ENCODE measurements at regions not wholly inside any gene's neighbourhood (a gene's known extent, or its start where the extent isn't known, plus 50 kb on each side); places are given as distances from the start of the nearest gene placed in this dataset.

- no peak overlapping the region for H3K27ac ChIP-seq (ENCODE audit: low read depth, low read length)
- no peaks in the 10 kb centered on the region for H3K79me2 ChIP-seq (ENCODE audit: insufficient read depth, low read length)
- H3K9me2 ChIP-seq (replicated peaks; ENCODE audit: insufficient read depth, low read length), result no peaks in the 10 kb centered on the region
- no peaks in the 10 kb centered on the region for H3K9me3 ChIP-seq (ENCODE audit: insufficient read depth, low read length)
- no peak overlapping the region for H3K4me3 ChIP-seq (ENCODE audit: insufficient read depth, low read length, poor library complexity, severe bottlenecking)
- no peak overlapping the region for H3K9ac ChIP-seq (ENCODE audit: low read length)
- TF ChIP-seq CTCF (IDR thresholded peaks at IDR 0.05; ENCODE audit: insufficient read depth, low read length, poor library complexity, severe bottlenecking), result no peak
- TF ChIP-seq EZH2phosphoT487 (conservative IDR thresholded peaks at IDR 0.05; ENCODE audit: low read length), result no peak
- H2AFZ ChIP-seq (ENCODE audit: low read depth, low read length, severe bottlenecking), result no peak overlapping the region
- H3F3A ChIP-seq (ENCODE audit: insufficient read depth), result no peaks in the 10 kb centered on the region
- H3K27me3 ChIP-seq (ENCODE audit: low read length), result no peaks in the 10 kb centered on the region
- H4K20me1 ChIP-seq (ENCODE audit: low read depth, low read length), result no peaks in the 10 kb centered on the region
- no peak overlapping the region for H3K4me2 ChIP-seq (ENCODE audit: low read depth, low read length, poor library complexity, severe bottlenecking)
- H3K36me3 ChIP-seq (ENCODE audit: low read length), result no peaks in the 10 kb centered on the region
Observed at GRCh38 chr12:125220404-125221273, 155.4 kb downstream of the AACS start.

- no peak overlapping the region for H3K27ac ChIP-seq (ENCODE audit: low read depth, low read length)
- H3K36me3 ChIP-seq (ENCODE audit: low read length), result no peaks in the 10 kb centered on the region
- H3K4me3 ChIP-seq (ENCODE audit: insufficient read depth, low read length, poor library complexity, severe bottlenecking), result no peak overlapping the region
- no peaks in the 10 kb centered on the region for H3K27me3 ChIP-seq (ENCODE audit: low read length)
- H3F3A ChIP-seq (ENCODE audit: insufficient read depth), result no peaks in the 10 kb centered on the region
- H3K9me3 ChIP-seq (ENCODE audit: insufficient read depth, low read length), result no peaks in the 10 kb centered on the region
- H3K4me2 ChIP-seq (ENCODE audit: low read depth, low read length, poor library complexity, severe bottlenecking), result no peak overlapping the region
- H3K9me2 ChIP-seq (replicated peaks; ENCODE audit: insufficient read depth, low read length), result no peaks in the 10 kb centered on the region
- no peaks in the 10 kb centered on the region for H4K20me1 ChIP-seq (ENCODE audit: low read depth, low read length)
- no peak overlapping the region for H2AFZ ChIP-seq (ENCODE audit: low read depth, low read length, severe bottlenecking)
- H3K79me2 ChIP-seq (ENCODE audit: insufficient read depth, low read length), result no peaks in the 10 kb centered on the region
- TF ChIP-seq CTCF (IDR thresholded peaks at IDR 0.05; ENCODE audit: insufficient read depth, low read length, poor library complexity, severe bottlenecking) (no peak), EZH2phosphoT487 (conservative IDR thresholded peaks at IDR 0.05; ENCODE audit: low read length) (no peak)
- H3K9ac ChIP-seq (ENCODE audit: low read length), result no peak overlapping the region
Observed at GRCh38 chr12:125221602-125222001, 156.4 kb downstream of the AACS start.

GRCh38 chr12:125222876-125223275, 157.6 kb downstream of the AACS start:
- Histone ChIP-seq H3K27ac (ENCODE audit: low read depth, low read length) (no peak overlapping the region), H3K9ac (ENCODE audit: low read length) (no peak overlapping the region)
- TF ChIP-seq CTCF (IDR thresholded peaks at IDR 0.05; ENCODE audit: insufficient read depth, low read length, poor library complexity, severe bottlenecking), result no peak
- TF ChIP-seq EZH2phosphoT487 (conservative IDR thresholded peaks at IDR 0.05; ENCODE audit: low read length), result no peak

More at GRCh38 chr12:125222876-125223275, 157.6 kb downstream of the AACS start:
- Histone ChIP-seq H3K79me2 (ENCODE audit: insufficient read depth, low read length) (no peaks in the 10 kb centered on the region), H3K9me2 (replicated peaks; ENCODE audit: insufficient read depth, low read length) (no peaks in the 10 kb centered on the region), H3K9me3 (ENCODE audit: insufficient read depth, low read length) (no peaks in the 10 kb centered on the region), H4K20me1 (ENCODE audit: low read depth, low read length) (no peaks in the 10 kb centered on the region), H3K36me3 (ENCODE audit: low read length) (no peaks in the 10 kb centered on the region), H3F3A (ENCODE audit: insufficient read depth) (no peaks in the 10 kb centered on the region), H3K27me3 (ENCODE audit: low read length) (no peaks in the 10 kb centered on the region), H3K4me2 (ENCODE audit: low read depth, low read length, poor library complexity, severe bottlenecking) (no peak overlapping the region), H2AFZ (ENCODE audit: low read depth, low read length, severe bottlenecking) (no peak overlapping the region), H3K4me3 (ENCODE audit: insufficient read depth, low read length, poor library complexity, severe bottlenecking) (no peak overlapping the region)
